ENCODE measurements at regions not wholly inside any gene's neighbourhood (a gene's known extent, or its start where the extent isn't known, plus 50 kb on each side); places are given as distances from the start of the nearest gene placed in this dataset.

DNA sequence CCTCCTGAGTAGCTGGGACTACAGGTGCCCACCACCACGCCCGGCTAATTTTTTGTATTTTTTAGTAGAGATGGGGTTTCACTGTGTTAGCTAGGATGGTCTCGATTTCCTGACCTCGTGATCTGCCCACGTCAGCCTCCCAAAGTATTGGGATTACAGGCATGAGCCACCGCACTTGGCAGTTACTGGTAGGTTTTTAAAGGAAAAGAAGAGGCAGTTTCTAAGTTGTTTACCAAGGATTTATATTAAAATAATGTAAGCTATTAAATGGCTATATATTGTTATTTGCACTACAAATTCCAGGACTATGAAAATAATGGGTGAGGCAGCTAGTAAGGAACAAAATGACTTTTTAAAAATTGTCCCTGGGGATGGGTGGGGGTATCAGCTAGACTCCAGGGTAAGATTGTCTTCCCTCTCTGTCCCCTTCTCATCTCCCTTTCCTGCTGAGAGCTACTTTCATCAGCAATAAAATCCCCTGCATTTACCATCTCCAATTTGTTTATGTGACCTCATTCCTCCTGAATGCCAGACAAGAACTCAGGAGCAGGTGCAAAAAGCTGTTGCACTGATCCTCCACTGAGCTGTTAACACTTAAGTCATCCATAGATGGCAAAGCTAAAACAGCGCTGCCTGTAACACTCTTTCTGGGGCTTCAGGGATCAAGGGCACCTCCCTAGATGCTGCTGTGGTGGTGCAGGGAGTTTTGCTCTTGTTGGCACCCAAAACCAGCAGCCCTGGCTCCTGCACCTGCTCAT is 165.2 kb downstream of the ZPLD1 start:
- CTCF ChIA-PET, result no interaction called here
- Mint-ChIP-seq H3K4me1 (ENCODE audit: low read depth) (no peaks in the 10 kb centered on the region), H3K27ac (no peak overlapping the region), H3K9me3 (no peaks in the 10 kb centered on the region), H3K36me3 (ENCODE audit: low read depth) (no peaks in the 10 kb centered on the region), H3K27me3 (peaks cover 14% of the 10 kb centered on the region), H3K4me3 (no peak overlapping the region)
- intact Hi-C loops (cut with DNase I, micrococcal nuclease), result no loop called here
- H3K9me3 ChIP-seq (ENCODE audit: control insufficient read depth in 1 of 2, insufficient read depth in 1 of 2, low read length in 2 of 2), result peaks cover 0 to 3% of the 10 kb centered on the region in 2 experiments
- H3K4me3 ChIP-seq (ENCODE audit: low read length), result no peak overlapping the region
- ATAC-seq (ENCODE audit: poor library complexity) (no peak), DNase-seq (no peak)
- H3K27ac ChIP-seq (ENCODE audit: low read depth in 1 of 2, low read length in 2 of 2), result no peak overlapping the region
- H3K4me1 ChIP-seq (ENCODE audit: insufficient read depth, low read length), result no peaks in the 10 kb centered on the region
- no peaks in the 10 kb centered on the region for H3K36me3 ChIP-seq (ENCODE audit: insufficient read depth, low read length)
- TF ChIP-seq, protein P1, sequence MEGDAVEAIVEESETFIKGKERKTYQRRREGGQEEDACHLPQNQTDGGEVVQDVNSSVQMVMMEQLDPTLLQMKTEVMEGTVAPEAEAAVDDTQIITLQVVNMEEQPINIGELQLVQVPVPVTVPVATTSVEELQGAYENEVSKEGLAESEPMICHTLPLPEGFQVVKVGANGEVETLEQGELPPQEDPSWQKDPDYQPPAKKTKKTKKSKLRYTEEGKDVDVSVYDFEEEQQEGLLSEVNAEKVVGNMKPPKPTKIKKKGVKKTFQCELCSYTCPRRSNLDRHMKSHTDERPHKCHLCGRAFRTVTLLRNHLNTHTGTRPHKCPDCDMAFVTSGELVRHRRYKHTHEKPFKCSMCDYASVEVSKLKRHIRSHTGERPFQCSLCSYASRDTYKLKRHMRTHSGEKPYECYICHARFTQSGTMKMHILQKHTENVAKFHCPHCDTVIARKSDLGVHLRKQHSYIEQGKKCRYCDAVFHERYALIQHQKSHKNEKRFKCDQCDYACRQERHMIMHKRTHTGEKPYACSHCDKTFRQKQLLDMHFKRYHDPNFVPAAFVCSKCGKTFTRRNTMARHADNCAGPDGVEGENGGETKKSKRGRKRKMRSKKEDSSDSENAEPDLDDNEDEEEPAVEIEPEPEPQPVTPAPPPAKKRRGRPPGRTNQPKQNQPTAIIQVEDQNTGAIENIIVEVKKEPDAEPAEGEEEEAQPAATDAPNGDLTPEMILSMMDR (IDR thresholded peaks at IDR 0.05), result no peak
- H3K27me3 ChIP-seq (ENCODE audit: control insufficient read depth in 1 of 2, insufficient read depth in 2 of 2, low read length in 2 of 2), result peaks cover 0 to 12% of the 10 kb centered on the region in 2 experiments
- POLR2A ChIA-PET, result no interaction called here

DNA sequence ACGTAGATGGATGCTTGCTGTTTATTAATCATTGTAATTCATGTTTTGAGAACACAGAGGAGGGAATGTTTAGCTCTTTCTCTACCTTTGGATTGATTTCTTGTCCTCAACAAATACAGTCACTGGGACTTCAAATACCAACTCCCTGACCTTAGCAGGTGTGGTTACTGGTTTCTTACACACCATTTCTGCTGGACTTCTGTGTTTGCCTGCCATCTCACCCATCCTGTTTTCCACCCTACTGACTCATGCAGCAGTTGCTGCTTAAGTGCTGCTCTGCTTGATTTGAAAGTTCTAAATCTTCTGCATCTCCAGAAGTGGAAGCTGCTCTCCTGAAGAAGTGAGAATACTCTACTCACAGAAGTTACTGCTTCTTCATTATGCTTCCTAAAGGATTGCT is 170.3 kb downstream of the ZPLD1 start:
- ChIA-PET POLR2A (no interaction called here), CTCF (no interaction called here)
- H3K27ac ChIP-seq (ENCODE audit: low read depth in 1 of 2, low read length in 2 of 2), result no peak overlapping the region
- no peaks in the 10 kb centered on the region for H3K4me1 ChIP-seq (ENCODE audit: insufficient read depth, low read length)
- H3K36me3 ChIP-seq (ENCODE audit: insufficient read depth, low read length), result no peaks in the 10 kb centered on the region
- ATAC-seq (ENCODE audit: poor library complexity), result no peak
- Mint-ChIP-seq H3K4me1 (ENCODE audit: low read depth) (no peaks in the 10 kb centered on the region), H3K9me3 (no peaks in the 10 kb centered on the region), H3K27me3 (peaks cover 10% of the 10 kb centered on the region), H3K27ac (no peak overlapping the region), H3K4me3 (no peak overlapping the region), H3K36me3 (ENCODE audit: low read depth) (no peaks in the 10 kb centered on the region)
- H3K9me3 ChIP-seq (ENCODE audit: control insufficient read depth in 1 of 2, insufficient read depth in 1 of 2, low read length in 2 of 2), result no peaks in the 10 kb centered on the region
- TF ChIP-seq, protein P1 (IDR thresholded peaks at IDR 0.05), result no peak
- no peak overlapping the region for H3K4me3 ChIP-seq (ENCODE audit: low read length)
- H3K27me3 ChIP-seq (ENCODE audit: control insufficient read depth in 1 of 2, insufficient read depth in 2 of 2, low read length in 2 of 2), result peaks cover 0 to 12% of the 10 kb centered on the region in 2 experiments
- intact Hi-C loops (cut with DNase I, micrococcal nuclease), result no loop called here
- no peak for DNase-seq

DNA sequence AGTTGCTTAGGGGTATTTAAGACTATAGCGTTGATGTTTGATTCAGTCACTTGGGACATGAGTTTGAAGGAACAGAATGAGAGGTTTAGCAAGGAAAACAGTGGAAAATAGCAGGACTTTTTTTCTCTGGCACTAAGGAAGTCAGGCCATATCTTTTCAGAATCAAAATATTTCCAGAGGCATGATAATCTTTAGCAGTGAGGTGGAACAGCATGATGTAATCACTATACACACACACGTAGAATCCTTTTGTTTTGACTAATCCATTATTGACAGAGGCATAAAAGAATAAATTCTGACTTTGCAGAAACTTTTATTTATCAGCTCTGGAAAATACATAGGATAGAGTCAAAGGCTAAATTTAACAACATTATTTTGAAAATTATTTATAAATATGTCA is 174.1 kb downstream of the ZPLD1 start:
- CTCF ChIA-PET, result no interaction called here

More for the DNA sequence above, 174.1 kb downstream of the ZPLD1 start:
- Histone ChIP-seq H3K27ac (ENCODE audit: low read depth in 1 of 2, low read length in 2 of 2) (no peak overlapping the region), H3K27me3 (ENCODE audit: control insufficient read depth in 1 of 2, insufficient read depth in 2 of 2, low read length in 2 of 2) (no peaks in the 10 kb centered on the region), H3K4me3 (ENCODE audit: low read length) (no peak overlapping the region), H3K4me1 (ENCODE audit: insufficient read depth, low read length) (no peaks in the 10 kb centered on the region), H3K36me3 (ENCODE audit: insufficient read depth, low read length) (no peaks in the 10 kb centered on the region), H3K9me3 (ENCODE audit: control insufficient read depth in 1 of 2, insufficient read depth in 1 of 2, low read length in 2 of 2) (no peaks in the 10 kb centered on the region)
- intact Hi-C loops (cut with DNase I, micrococcal nuclease), result no loop called here
- ATAC-seq (ENCODE audit: poor library complexity), result no peak
- DNase-seq, result no peak
- Mint-ChIP-seq H3K4me3 (no peak overlapping the region), H3K9me3 (no peaks in the 10 kb centered on the region), H3K36me3 (ENCODE audit: low read depth) (no peaks in the 10 kb centered on the region), H3K27me3 (peaks cover 3% of the 10 kb centered on the region), H3K27ac (no peak overlapping the region), H3K4me1 (ENCODE audit: low read depth) (no peaks in the 10 kb centered on the region)
- TF ChIP-seq, protein P1 (IDR thresholded peaks at IDR 0.05), result no peak
- POLR2A ChIA-PET, result no interaction called here
